GM23338 (cell line): ENCODE measurements at regions not wholly inside any gene's neighbourhood (a gene's known extent, or its start where the extent isn't known, plus 50 kb on each side); places are given as distances from the start of the nearest gene placed in this dataset.

Experiments
- ATAC-seq: fragments of 200-7000 bp; cut with Tn5 transposase; 3 replicates; pipeline ENCODE4 v1.9.1; 2020
- DNase-seq: peaks from one replicate; pipeline ENCODE4 v3.0.0-alpha.2; 2015; ENCODE audit warnings: low spot score
- H2AFZ ChIP-seq: fragments of 200-600 bp; sonication (generic); 2 replicates; pipeline ENCODE4 v1.8.0; 2016; ENCODE audit warnings: antibody characterized with exemption, mild to moderate bottlenecking, moderate library complexity
- H3F3A ChIP-seq: fragments of 200-600 bp; sonication (generic); replicated peaks from 2 replicates; pipeline ENCODE4 v1.8.0; 2017; ENCODE audit warnings: antibody characterized with exemption, mixed run types, low read depth
- H3K27ac ChIP-seq: fragments of 200-600 bp; sonication (generic); 2 replicates; pipeline ENCODE4 v1.6.1; 2016; ENCODE audit warnings: low read depth
- H3K27me3 ChIP-seq: fragments of 200-600 bp; sonication (generic); 2 replicates; pipeline ENCODE4 v1.8.0; 2016; ENCODE audit warnings: mild to moderate bottlenecking, mixed run types, moderate library complexity; ENCODE audit not compliant: insufficient read depth
- H3K36me3 ChIP-seq: fragments of 200-600 bp; sonication (generic); 2 replicates; pipeline ENCODE4 v1.8.0; 2016; ENCODE audit warnings: mild to moderate bottlenecking; ENCODE audit not compliant: insufficient read depth
- H3K4me1 ChIP-seq: fragments of 200-600 bp; sonication (generic); 2 replicates; pipeline ENCODE4 v1.8.0; 2016; ENCODE audit warnings: mild to moderate bottlenecking, moderate library complexity; ENCODE audit not compliant: insufficient read depth
- H3K4me2 ChIP-seq: fragments of 200-600 bp; sonication (generic); 2 replicates; pipeline ENCODE4 v1.7.1; 2017; ENCODE audit warnings: mixed run types
- H3K4me3 ChIP-seq: fragments of 200-600 bp; sonication (generic); 2 replicates; pipeline ENCODE4 v1.6.1; 2016; ENCODE audit warnings: mixed run types
- H3K79me2 ChIP-seq: fragments of 200-600 bp; sonication (generic); replicated peaks from 2 replicates; pipeline ENCODE4 v1.8.0; 2017; ENCODE audit warnings: mild to moderate bottlenecking; ENCODE audit not compliant: insufficient read depth
- H3K9me2 ChIP-seq: fragments of 200-600 bp; sonication (generic); 2 replicates; pipeline ENCODE4 v1.8.0; 2017; ENCODE audit not compliant: insufficient read depth
- H4K20me1 ChIP-seq: fragments of 200-600 bp; sonication (generic); replicated peaks from 2 replicates; pipeline ENCODE4 v1.8.0; 2017; ENCODE audit warnings: mild to moderate bottlenecking; ENCODE audit not compliant: insufficient read depth
- H3K27ac Mint-ChIP-seq: 2 replicates; pipeline ENCODE4 v1.8.0; 2020; ENCODE audit warnings: inconsistent platforms, mild to moderate bottlenecking, moderate library complexity, mixed read lengths
- H3K27me3 Mint-ChIP-seq: 3 replicates; pipeline ENCODE4 v1.8.0; 2022; ENCODE audit warnings: low read depth, mild to moderate bottlenecking, moderate library complexity, mixed read lengths, inconsistent platforms; ENCODE audit not compliant: insufficient read depth, poor library complexity
- H3K36me3 Mint-ChIP-seq: 3 replicates; pipeline ENCODE4 v1.8.0; 2021; ENCODE audit warnings: low read depth, mild to moderate bottlenecking, inconsistent platforms, moderate library complexity, mixed read lengths
- H3K4me1 Mint-ChIP-seq: 3 replicates; pipeline ENCODE4 v1.8.0; 2020; ENCODE audit warnings: mild to moderate bottlenecking, inconsistent platforms, mixed read lengths
- H3K4me3 Mint-ChIP-seq: 3 replicates; pipeline ENCODE4 v1.8.0; 2021; ENCODE audit warnings: moderate library complexity, mild to moderate bottlenecking, inconsistent platforms, mixed read lengths
- H3K9me3 Mint-ChIP-seq: 3 replicates; pipeline ENCODE4 v1.8.0; 2020; ENCODE audit warnings: moderate library complexity, mild to moderate bottlenecking, inconsistent platforms, mixed read lengths
- CREB1 ChIP-seq: fragments of 250-450 bp; sonication (Bioruptor Pico); IDR thresholded peaks from 2 replicates; pipeline ENCODE4 v1.5.0; 2020; ENCODE audit warnings: low read depth, mild to moderate bottlenecking, moderate library complexity
- CTCF ChIP-seq, 2 experiments: fragments of 200-600 bp in 1 of 2; sonication (generic) in 1 of 2; conservative IDR thresholded peaks; 2 replicates each; pipeline versions ENCODE4 v1.5.1 to v1.6.1; 2016 to 2017; ENCODE audit warnings: antibody characterized with exemption in 2 of 2, low read depth in 2 of 2, mild to moderate bottlenecking in 2 of 2, moderate library complexity in 1 of 2
- ETS1 ChIP-seq: IDR thresholded peaks from 2 replicates; pipeline ENCODE4 v1.6.1; 2016; ENCODE audit warnings: antibody characterized with exemption
- EZH2 ChIP-seq: fragments of 200-600 bp; sonication (generic); IDR thresholded peaks from one replicate; pipeline ENCODE4 v1.8.0; 2017; ENCODE audit warnings: antibody characterized with exemption, mild to moderate bottlenecking, low read depth; ENCODE audit not compliant: unreplicated experiment
- POLR2AphosphoS5 ChIP-seq: IDR thresholded peaks from 2 replicates; pipeline ENCODE4 v1.6.1; 2016; ENCODE audit warnings: antibody characterized with exemption, low read depth
- REST ChIP-seq: IDR thresholded peaks from one replicate; pipeline ENCODE4 v1.6.1; 2018; ENCODE audit warnings: antibody characterized with exemption; ENCODE audit not compliant: unreplicated experiment
- STAT1 ChIP-seq: IDR thresholded peaks from one replicate; pipeline ENCODE4 v1.6.1; 2016; ENCODE audit warnings: antibody characterized with exemption; ENCODE audit not compliant: unreplicated experiment
- ZNF114 ChIP-seq: fragments of 250-450 bp; sonication (Bioruptor Pico); IDR thresholded peaks from 2 replicates; pipeline ENCODE4 v1.5.0; 2020; ENCODE audit warnings: mild to moderate bottlenecking, moderate library complexity
- ZNF331 ChIP-seq: fragments of 250-450 bp; sonication (Bioruptor Pico); IDR thresholded peaks from 2 replicates; pipeline ENCODE4 v1.5.0; 2020; ENCODE audit warnings: low read depth, mild to moderate bottlenecking, moderate library complexity

- DNase-seq, result no peak
- peaks cover 4% of the 10 kb centered on the region; the same call in 1 of the 3 replicates for H3K36me3 Mint-ChIP-seq
- no peak overlapping the region for H3K4me3 Mint-ChIP-seq
- Histone ChIP-seq H3K9me2 (no peaks in the 10 kb centered on the region), H3K36me3 (no peaks in the 10 kb centered on the region), H3K79me2 (no peaks in the 10 kb centered on the region), H4K20me1 (no peaks in the 10 kb centered on the region), H3K4me3 (no peak overlapping the region), H2AFZ (no peak overlapping the region), H3K4me1 (no peaks in the 10 kb centered on the region), H3K27me3 (no peaks in the 10 kb centered on the region), H3K4me2 (no peak overlapping the region), H3K27ac (no peak overlapping the region), H3F3A (no peaks in the 10 kb centered on the region)
- TF ChIP-seq ETS1, result no peak
- H3K9me3 Mint-ChIP-seq, result peaks cover 12% of the 10 kb centered on the region
- no peak overlapping the region for H3K27ac Mint-ChIP-seq
- no peaks in the 10 kb centered on the region for H3K27me3 Mint-ChIP-seq
- peaks cover 10% of the 10 kb centered on the region; the same call in 2 of the 3 replicates for H3K4me1 Mint-ChIP-seq
- ATAC-seq, result no peak
Measured at GRCh38 chr9:111195766-111196165, 134.3 kb downstream of the OR2K2 start.

- Histone ChIP-seq H3F3A (no peaks in the 10 kb centered on the region), H3K27me3 (no peaks in the 10 kb centered on the region), H3K9me2 (no peaks in the 10 kb centered on the region), H2AFZ (no peak overlapping the region), H3K27ac (no peak overlapping the region), H3K4me1 (no peaks in the 10 kb centered on the region), H3K4me2 (no peak overlapping the region), H3K4me3 (no peak overlapping the region), H3K79me2 (no peaks in the 10 kb centered on the region), H4K20me1 (no peaks in the 10 kb centered on the region), H3K36me3 (no peaks in the 10 kb centered on the region)
- Mint-ChIP-seq H3K27me3 (no peaks in the 10 kb centered on the region), H3K9me3 (peaks cover 2% of the 10 kb centered on the region; the same call in 2 of the 3 replicates), H3K4me3 (no peak overlapping the region), H3K27ac (no peak overlapping the region), H3K4me1 (peaks cover 10% of the 10 kb centered on the region; the same call in 2 of the 3 replicates), H3K36me3 (peaks cover under 1% of the 10 kb centered on the region; the same call in 1 of the 3 replicates)
- no peak for DNase-seq
- ATAC-seq, result no peak
- TF ChIP-seq ZNF114 (CRISPR knock-in tag), result no peak
- TF ChIP-seq CREB1 (CRISPR knock-in tag), result no peak
- no peak for TF ChIP-seq EZH2
- TF ChIP-seq REST, result no peak
- TF ChIP-seq POLR2AphosphoS5, result no peak
- no peak for TF ChIP-seq CTCF (conservative IDR thresholded peaks at IDR 0.05; ENCODE audit: low read depth in 2 of 2)
- no peak for TF ChIP-seq ETS1
- TF ChIP-seq STAT1, result no peak
- TF ChIP-seq ZNF331 (CRISPR knock-in tag), result no peak
Measured at GRCh38 chr9:111193095-111193494, 136.9 kb downstream of the OR2K2 start.
